ENCODE measurements at regions not wholly inside any gene's neighbourhood (a gene's known extent, or its start where the extent isn't known, plus 50 kb on each side); places are given as distances from the start of the nearest gene placed in this dataset.

- Histone ChIP-seq H3K36me3 (replicated peaks in 1 of 2; ENCODE audit: control insufficient read depth in 1 of 2, insufficient read depth in 2 of 2, low read length in 2 of 2) (no peaks in the 10 kb centered on the region), H3K9me3 (replicated peaks in 1 of 2; ENCODE audit: control insufficient read depth in 1 of 2, insufficient read depth in 1 of 2, low read length in 2 of 2) (peaks cover 18 to 26% of the 10 kb centered on the region in 2 donors), H3K27ac (ENCODE audit: low read depth in 1 of 2, low read length in 2 of 2) (no peak overlapping the region), H3K4me3 (replicated peaks in 1 of 3; ENCODE audit: low read depth in 2 of 3, low read length in 3 of 3) (no peak overlapping the region), H3K27me3 (ENCODE audit: control insufficient read depth in 2 of 2, insufficient read depth in 2 of 2, low read length in 2 of 2) (no peaks in the 10 kb centered on the region), H3K4me2 (replicated peaks; ENCODE audit: extremely low read depth, low read length, poor library complexity, severe bottlenecking) (no peak overlapping the region), H3K4me1 (ENCODE audit: control insufficient read depth in 1 of 2, insufficient read depth in 2 of 2, low read length in 2 of 2) (no peaks in the 10 kb centered on the region), H2AFZ (ENCODE audit: insufficient read depth, low read depth, low read length, poor library complexity, severe bottlenecking) (no peak overlapping the region), H3K9ac (ENCODE audit: insufficient read depth, low read length, poor library complexity, severe bottlenecking) (no peak overlapping the region), H3K79me2 (ENCODE audit: insufficient read depth, low read length) (no peaks in the 10 kb centered on the region), H4K20me1 (ENCODE audit: insufficient read depth, low read length) (no peaks in the 10 kb centered on the region)
- no peaks in the 10 kb centered on the region for H3K27me3 Mint-ChIP-seq (ENCODE audit: low read depth in 3 of 3)
- intact Hi-C loops (cut with micrococcal nuclease), result no loop called here
- H3K4me1 Mint-ChIP-seq, result no peaks in the 10 kb centered on the region
- TF ChIP-seq CTCF (IDR thresholded peaks at IDR 0.05), result no peak
- H3K36me3 Mint-ChIP-seq, result no peaks in the 10 kb centered on the region
- WGBS (ENCODE audit: insufficient coverage), result 100% methylated on average over 1 of the region's 3 CpGs
- DNase-seq, result no peak
- no peak overlapping the region for H3K4me3 Mint-ChIP-seq
- H3K9me3 Mint-ChIP-seq, result peaks cover 4 to 22% (median 8%) of the 10 kb centered on the region in 7 donors
- H3K27ac Mint-ChIP-seq, result no peak overlapping the region
Measured at GRCh38 chr2:123495241-123495640, 529.8 kb upstream of the CNTNAP5 start.

GRCh38 chr2:123500346-123500745 is 524.7 kb upstream of the CNTNAP5 start:
- Histone ChIP-seq H3K27me3 (ENCODE audit: control insufficient read depth in 2 of 2, insufficient read depth in 2 of 2, low read length in 2 of 2) (no peaks in the 10 kb centered on the region), H3K4me3 (replicated peaks in 1 of 3; ENCODE audit: low read depth in 2 of 3, low read length in 3 of 3) (no peak overlapping the region), H2AFZ (ENCODE audit: insufficient read depth, low read depth, low read length, poor library complexity, severe bottlenecking) (no peak overlapping the region), H3K9ac (ENCODE audit: insufficient read depth, low read length, poor library complexity, severe bottlenecking) (no peak overlapping the region), H4K20me1 (ENCODE audit: insufficient read depth, low read length) (no peaks in the 10 kb centered on the region), H3K36me3 (replicated peaks in 1 of 2; ENCODE audit: control insufficient read depth in 1 of 2, insufficient read depth in 2 of 2, low read length in 2 of 2) (no peaks in the 10 kb centered on the region), H3K79me2 (ENCODE audit: insufficient read depth, low read length) (no peaks in the 10 kb centered on the region), H3K9me3 (replicated peaks in 1 of 2; ENCODE audit: control insufficient read depth in 1 of 2, insufficient read depth in 1 of 2, low read length in 2 of 2) (peaks cover 10 to 14% of the 10 kb centered on the region in 2 donors), H3K4me1 (ENCODE audit: control insufficient read depth in 1 of 2, insufficient read depth in 2 of 2, low read length in 2 of 2) (no peaks in the 10 kb centered on the region), H3K4me2 (replicated peaks; ENCODE audit: extremely low read depth, low read length, poor library complexity, severe bottlenecking) (no peak overlapping the region), H3K27ac (ENCODE audit: low read depth in 1 of 2, low read length in 2 of 2) (no peak overlapping the region)
- WGBS (ENCODE audit: insufficient coverage), result no CpG with 5 or more reads among the region's 1 CpG
- Mint-ChIP-seq H3K9me3 (peaks cover 2 to 13% (median 8%) of the 10 kb centered on the region in 7 donors), H3K4me3 (no peak overlapping the region), H3K27me3 (ENCODE audit: low read depth in 3 of 3) (peaks cover 0 to 3% (median 0%) of the 10 kb centered on the region in 3 donors), H3K36me3 (no peaks in the 10 kb centered on the region), H3K27ac (no peak overlapping the region), H3K4me1 (no peaks in the 10 kb centered on the region)
- intact Hi-C loops (cut with micrococcal nuclease), result no loop called here
- TF ChIP-seq CTCF (IDR thresholded peaks at IDR 0.05), result no peak
- no peak for DNase-seq

Measured in CD14-positive monocyte (primary cell).